Smooth muscle cell (in vitro differentiated cells): ENCODE measurements at regions not wholly inside any gene's neighbourhood (a gene's known extent, or its start where the extent isn't known, plus 50 kb on each side); places are given as distances from the start of the nearest gene placed in this dataset.

Experiments
- DNase-seq: peaks from one replicate; lab custom pipeline; 2025; ENCODE audit not compliant: unreplicated experiment; lab: John Stamatoyannopoulos, UW
- H2AFZ ChIP-seq: fragments of 200-600 bp; sonication (generic); 2 replicates; pipeline ENCODE4 v1.6.0; 2016; ENCODE audit warnings: antibody characterized with exemption, low read depth, mild to moderate bottlenecking
- H3F3A ChIP-seq: fragments of 200-600 bp; sonication (generic); 2 replicates; pipeline ENCODE4 v1.6.0; 2017; ENCODE audit warnings: antibody characterized with exemption, low read depth
- H3K27ac ChIP-seq: fragments of 200-600 bp; sonication (generic); 2 replicates; pipeline ENCODE4 v1.5.1; 2016; ENCODE audit warnings: low read depth, mild to moderate bottlenecking
- H3K27me3 ChIP-seq: fragments of 200-600 bp; sonication (generic); 2 replicates; pipeline ENCODE4 v1.6.1; 2016; ENCODE audit warnings: low read depth, mild to moderate bottlenecking
- H3K36me3 ChIP-seq: fragments of 200-600 bp; sonication (generic); 2 replicates; pipeline ENCODE4 v1.5.1; 2016; ENCODE audit warnings: low read depth
- H3K4me1 ChIP-seq: fragments of 200-600 bp; sonication (generic); 2 replicates; pipeline ENCODE4 v1.5.1; 2016; ENCODE audit warnings: low read depth
- H3K4me2 ChIP-seq: fragments of 200-600 bp; sonication (generic); 2 replicates; pipeline ENCODE4 v1.6.0; 2016; ENCODE audit warnings: mild to moderate bottlenecking
- H3K4me3 ChIP-seq: fragments of 200-600 bp; sonication (generic); 2 replicates; pipeline ENCODE4 v1.5.1; 2016; ENCODE audit warnings: mild to moderate bottlenecking
- H3K79me2 ChIP-seq: fragments of 200-600 bp; sonication (generic); 2 replicates; pipeline ENCODE4 v1.6.0; 2016; ENCODE audit warnings: low read depth, mild to moderate bottlenecking
- H3K9ac ChIP-seq: fragments of 200-600 bp; sonication (generic); 2 replicates; pipeline ENCODE4 v1.6.0; 2016; ENCODE audit warnings: low read depth
- H3K9me3 ChIP-seq: fragments of 200-600 bp; sonication (generic); replicated peaks from 2 replicates; pipeline ENCODE4 v1.5.1; 2016; ENCODE audit warnings: low read depth
- H4K20me1 ChIP-seq: fragments of 200-600 bp; sonication (generic); 2 replicates; pipeline ENCODE4 v1.6.0; 2016; ENCODE audit warnings: low read depth
- WGBS: methylation state at CpG from one replicate; pipeline ENCODE4 v1.1.7; 2016; ENCODE audit warnings: low lambda C conversion rate; 5-methylcytosine and 5-hydroxymethylcytosine counted together
- TF ChIP-seq, protein P1 (sequence below): fragments of 200-600 bp; sonication (generic); IDR thresholded peaks from 2 replicates; pipeline ENCODE4 v1.5.1; 2017; ENCODE audit warnings: borderline replicate concordance, mild to moderate bottlenecking, antibody characterized with exemption; ENCODE audit not compliant: insufficient read depth, poor library complexity, severe bottlenecking

GRCh38 chr3:25015599-25015998, 412.5 kb upstream of the RARB start:
- H3K36me3 ChIP-seq = no peaks in the 10 kb centered on the region
- H4K20me1 ChIP-seq = no peaks in the 10 kb centered on the region
- no peaks in the 10 kb centered on the region for H3K4me1 ChIP-seq
- H3K9me3 ChIP-seq = no peaks in the 10 kb centered on the region
- no peaks in the 10 kb centered on the region for H3K79me2 ChIP-seq
- H3K4me2 ChIP-seq = no peak overlapping the region
- DNase-seq = no peak
- H2AFZ ChIP-seq = no peak overlapping the region
- no peaks in the 10 kb centered on the region for H3F3A ChIP-seq
- H3K9ac ChIP-seq = no peak overlapping the region
- no peak overlapping the region for H3K27ac ChIP-seq
- no peaks in the 10 kb centered on the region for H3K27me3 ChIP-seq
- TF ChIP-seq, protein P1, sequence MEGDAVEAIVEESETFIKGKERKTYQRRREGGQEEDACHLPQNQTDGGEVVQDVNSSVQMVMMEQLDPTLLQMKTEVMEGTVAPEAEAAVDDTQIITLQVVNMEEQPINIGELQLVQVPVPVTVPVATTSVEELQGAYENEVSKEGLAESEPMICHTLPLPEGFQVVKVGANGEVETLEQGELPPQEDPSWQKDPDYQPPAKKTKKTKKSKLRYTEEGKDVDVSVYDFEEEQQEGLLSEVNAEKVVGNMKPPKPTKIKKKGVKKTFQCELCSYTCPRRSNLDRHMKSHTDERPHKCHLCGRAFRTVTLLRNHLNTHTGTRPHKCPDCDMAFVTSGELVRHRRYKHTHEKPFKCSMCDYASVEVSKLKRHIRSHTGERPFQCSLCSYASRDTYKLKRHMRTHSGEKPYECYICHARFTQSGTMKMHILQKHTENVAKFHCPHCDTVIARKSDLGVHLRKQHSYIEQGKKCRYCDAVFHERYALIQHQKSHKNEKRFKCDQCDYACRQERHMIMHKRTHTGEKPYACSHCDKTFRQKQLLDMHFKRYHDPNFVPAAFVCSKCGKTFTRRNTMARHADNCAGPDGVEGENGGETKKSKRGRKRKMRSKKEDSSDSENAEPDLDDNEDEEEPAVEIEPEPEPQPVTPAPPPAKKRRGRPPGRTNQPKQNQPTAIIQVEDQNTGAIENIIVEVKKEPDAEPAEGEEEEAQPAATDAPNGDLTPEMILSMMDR = no peak
- no peak overlapping the region for H3K4me3 ChIP-seq

- Histone ChIP-seq H2AFZ (no peak overlapping the region), H3K4me1 (no peaks in the 10 kb centered on the region), H4K20me1 (no peaks in the 10 kb centered on the region), H3K27me3 (no peaks in the 10 kb centered on the region), H3K9ac (no peak overlapping the region), H3K36me3 (no peaks in the 10 kb centered on the region), H3K27ac (no peak overlapping the region), H3F3A (no peaks in the 10 kb centered on the region), H3K9me3 (no peaks in the 10 kb centered on the region), H3K79me2 (no peaks in the 10 kb centered on the region), H3K4me2 (no peak overlapping the region), H3K4me3 (no peak overlapping the region)
- TF ChIP-seq, protein P1 = no peak
- DNase-seq = no peak
These were observed 409.2 kb upstream of the RARB start for GRCh38 chr3:25018909-25019308.

GRCh38 chr3:25019506-25019905, 408.6 kb upstream of the RARB start:
- no peak for DNase-seq
- Histone ChIP-seq H3K79me2 (no peaks in the 10 kb centered on the region), H3K4me2 (no peak overlapping the region), H3K4me3 (no peak overlapping the region), H3F3A (no peaks in the 10 kb centered on the region), H4K20me1 (no peaks in the 10 kb centered on the region), H3K4me1 (no peaks in the 10 kb centered on the region), H3K9me3 (no peaks in the 10 kb centered on the region), H3K27ac (no peak overlapping the region), H3K9ac (no peak overlapping the region), H2AFZ (no peak overlapping the region), H3K36me3 (no peaks in the 10 kb centered on the region), H3K27me3 (no peaks in the 10 kb centered on the region)
- TF ChIP-seq, protein P1 = no peak
- WGBS = 83% methylated on average over 2 of the region's 2 CpGs

- H3K36me3 ChIP-seq = no peaks in the 10 kb centered on the region
- H4K20me1 ChIP-seq = no peaks in the 10 kb centered on the region
- H3K4me2 ChIP-seq = peak overlapping the region; percentile 47
- H3F3A ChIP-seq = no peaks in the 10 kb centered on the region
- WGBS = 58% methylated on average over 3 of the region's 3 CpGs
- TF ChIP-seq, protein P1 = peak; percentile 44
- no peak overlapping the region for H3K27ac ChIP-seq
- H3K79me2 ChIP-seq = no peaks in the 10 kb centered on the region
- no peaks in the 10 kb centered on the region for H3K4me1 ChIP-seq
- no peak overlapping the region for H2AFZ ChIP-seq
- H3K9ac ChIP-seq = no peak overlapping the region
- H3K4me3 ChIP-seq = no peak overlapping the region
- DNase-seq = no peak
- H3K27me3 ChIP-seq = no peaks in the 10 kb centered on the region
- no peaks in the 10 kb centered on the region for H3K9me3 ChIP-seq
These were observed 406.2 kb upstream of the RARB start for GRCh38 chr3:25021816-25022215.
